ENCODE measurements at regions not wholly inside any gene's neighbourhood (a gene's known extent, or its start where the extent isn't known, plus 50 kb on each side); places are given as distances from the start of the nearest gene placed in this dataset.
"Not testable (repeated sequence)": the region's sequence is repeated elsewhere in the genome, so short reads cannot be mapped to it uniquely, and the experiment has no call there.

- Histone ChIP-seq H3K27me3 (replicated peaks; ENCODE audit: control insufficient read depth, insufficient read depth, low read length) (no peaks in the 10 kb centered on the region), H3K36me3 (ENCODE audit: control insufficient read depth, insufficient read depth, low read length) (no peaks in the 10 kb centered on the region), H3K4me3 (replicated peaks; ENCODE audit: low read depth, low read length) (no peak overlapping the region)
- TF ChIP-seq, protein P1, sequence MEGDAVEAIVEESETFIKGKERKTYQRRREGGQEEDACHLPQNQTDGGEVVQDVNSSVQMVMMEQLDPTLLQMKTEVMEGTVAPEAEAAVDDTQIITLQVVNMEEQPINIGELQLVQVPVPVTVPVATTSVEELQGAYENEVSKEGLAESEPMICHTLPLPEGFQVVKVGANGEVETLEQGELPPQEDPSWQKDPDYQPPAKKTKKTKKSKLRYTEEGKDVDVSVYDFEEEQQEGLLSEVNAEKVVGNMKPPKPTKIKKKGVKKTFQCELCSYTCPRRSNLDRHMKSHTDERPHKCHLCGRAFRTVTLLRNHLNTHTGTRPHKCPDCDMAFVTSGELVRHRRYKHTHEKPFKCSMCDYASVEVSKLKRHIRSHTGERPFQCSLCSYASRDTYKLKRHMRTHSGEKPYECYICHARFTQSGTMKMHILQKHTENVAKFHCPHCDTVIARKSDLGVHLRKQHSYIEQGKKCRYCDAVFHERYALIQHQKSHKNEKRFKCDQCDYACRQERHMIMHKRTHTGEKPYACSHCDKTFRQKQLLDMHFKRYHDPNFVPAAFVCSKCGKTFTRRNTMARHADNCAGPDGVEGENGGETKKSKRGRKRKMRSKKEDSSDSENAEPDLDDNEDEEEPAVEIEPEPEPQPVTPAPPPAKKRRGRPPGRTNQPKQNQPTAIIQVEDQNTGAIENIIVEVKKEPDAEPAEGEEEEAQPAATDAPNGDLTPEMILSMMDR (IDR thresholded peaks at IDR 0.05; ENCODE audit: insufficient read depth, low read length, poor library complexity, severe bottlenecking): no peak
- no peak for DNase-seq (ENCODE audit: extremely low read depth, insufficient read length)
Measured at GRCh38 chr2:67900826-67901225, 162.0 kb downstream of the C1D start.

GRCh38 chr2:67904566-67904965 is 158.2 kb downstream of the C1D start:
- no peaks in the 10 kb centered on the region for H3K36me3 ChIP-seq (ENCODE audit: control insufficient read depth, insufficient read depth, low read length)
- no peak overlapping the region for H3K4me3 ChIP-seq (replicated peaks; ENCODE audit: low read depth, low read length)
- H3K27me3 ChIP-seq (replicated peaks; ENCODE audit: control insufficient read depth, insufficient read depth, low read length): no peaks in the 10 kb centered on the region
- TF ChIP-seq, protein P1 (IDR thresholded peaks at IDR 0.05; ENCODE audit: insufficient read depth, low read length, poor library complexity, severe bottlenecking): no peak
- no peak for DNase-seq (ENCODE audit: extremely low read depth, insufficient read length)

GRCh38 chr2:67904966-67905365 is 157.8 kb downstream of the C1D start:
- Histone ChIP-seq H3K27me3 (replicated peaks; ENCODE audit: control insufficient read depth, insufficient read depth, low read length) (no peaks in the 10 kb centered on the region), H3K36me3 (ENCODE audit: control insufficient read depth, insufficient read depth, low read length) (no peaks in the 10 kb centered on the region), H3K4me3 (replicated peaks; ENCODE audit: low read depth, low read length) (no peak overlapping the region)
- TF ChIP-seq, protein P1 (IDR thresholded peaks at IDR 0.05; ENCODE audit: insufficient read depth, low read length, poor library complexity, severe bottlenecking): no peak
- no peak for DNase-seq (ENCODE audit: extremely low read depth, insufficient read length)

DNA sequence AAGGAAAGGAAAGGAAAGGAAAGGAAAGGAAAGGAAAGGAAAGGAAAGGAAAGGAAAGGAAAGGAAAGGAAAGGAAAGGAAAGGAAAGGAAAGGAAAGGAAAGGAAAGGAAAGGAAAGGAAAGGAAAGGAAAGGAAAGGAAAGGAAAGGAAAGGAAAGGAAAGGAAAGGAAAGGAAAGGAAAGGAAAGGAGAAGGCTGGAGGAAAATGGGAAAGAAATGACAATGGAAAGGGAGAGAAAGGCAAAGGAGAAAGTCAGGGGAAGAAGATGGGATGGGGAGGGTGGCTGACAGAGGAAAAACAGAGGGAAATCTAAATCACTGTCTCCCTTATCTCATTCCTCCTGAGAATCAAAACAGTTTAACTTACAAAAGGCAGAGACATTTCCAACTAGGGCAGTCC is 156.3 kb downstream of the C1D start:
- not testable (repeated sequence) for H3K4me3 ChIP-seq (replicated peaks; ENCODE audit: low read depth, low read length); DNase-seq (ENCODE audit: extremely low read depth, insufficient read length); H3K27me3 ChIP-seq (replicated peaks; ENCODE audit: control insufficient read depth, insufficient read depth, low read length); H3K36me3 ChIP-seq (ENCODE audit: control insufficient read depth, insufficient read depth, low read length)

GRCh38 chr2:67917332-67918054 is 145.3 kb downstream of the C1D start:
- Histone ChIP-seq H3K4me3 (replicated peaks; ENCODE audit: low read depth, low read length) (no peak overlapping the region), H3K27me3 (replicated peaks; ENCODE audit: control insufficient read depth, insufficient read depth, low read length) (no peaks in the 10 kb centered on the region), H3K36me3 (ENCODE audit: control insufficient read depth, insufficient read depth, low read length) (no peaks in the 10 kb centered on the region)
- TF ChIP-seq, protein P1 (IDR thresholded peaks at IDR 0.05; ENCODE audit: insufficient read depth, low read length, poor library complexity, severe bottlenecking): no peak
- no peak for DNase-seq (ENCODE audit: extremely low read depth, insufficient read length)

DNA sequence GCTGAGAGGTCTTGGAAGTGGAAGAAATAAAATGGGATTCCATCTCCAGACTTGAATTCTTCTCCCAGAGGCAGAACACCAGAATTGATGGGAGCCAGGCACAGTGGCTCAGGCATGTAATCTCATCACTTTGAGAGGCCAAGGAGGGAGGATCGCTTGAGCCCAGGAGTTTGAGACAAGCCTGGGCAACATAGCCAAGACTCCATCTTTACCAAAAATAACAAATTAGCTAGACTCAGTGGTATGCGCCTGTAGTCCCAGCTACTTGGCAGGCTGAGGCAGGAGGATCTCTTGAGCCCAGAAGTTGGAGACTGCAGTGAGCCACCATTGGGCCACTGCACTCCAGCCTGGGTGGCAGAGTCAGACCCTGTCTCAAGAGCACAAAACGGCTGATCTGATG is 144.3 kb downstream of the C1D start:
- TF ChIP-seq, protein P1 (IDR thresholded peaks at IDR 0.05; ENCODE audit: insufficient read depth, low read length, poor library complexity, severe bottlenecking): no peak
- no peak for DNase-seq (ENCODE audit: extremely low read depth, insufficient read length)
- no peak overlapping the region for H3K4me3 ChIP-seq (replicated peaks; ENCODE audit: low read depth, low read length)
- H3K36me3 ChIP-seq (ENCODE audit: control insufficient read depth, insufficient read depth, low read length): no peaks in the 10 kb centered on the region
- H3K27me3 ChIP-seq (replicated peaks; ENCODE audit: control insufficient read depth, insufficient read depth, low read length): no peaks in the 10 kb centered on the region
